ENCODE measurements at regions not wholly inside any gene's neighbourhood (a gene's known extent, or its start where the extent isn't known, plus 50 kb on each side); places are given as distances from the start of the nearest gene placed in this dataset.
"Not testable (repeated sequence)": the region's sequence is repeated elsewhere in the genome, so short reads cannot be mapped to it uniquely, and the experiment has no call there.

- no peak for DNase-seq (ENCODE audit: low read depth in 2 of 2)
These were observed 683.9 kb upstream of the KLHL1 start for GRCh38 chr13:70792121-70792520.

- no peak for DNase-seq (ENCODE audit: low read depth in 2 of 2)
These were observed 681.5 kb upstream of the KLHL1 start for GRCh38 chr13:70789751-70790150.

- DNase-seq (ENCODE audit: low read depth in 2 of 2) = no peak
These were observed 679.8 kb upstream of the KLHL1 start for GRCh38 chr13:70788074-70788473.

- no peak for DNase-seq (ENCODE audit: low read depth in 2 of 2)
These were observed 676.1 kb upstream of the KLHL1 start for GRCh38 chr13:70784207-70784989.

GRCh38 chr13:70769817-70770216 is 661.6 kb upstream of the KLHL1 start:
- DNase-seq (ENCODE audit: low read depth in 2 of 2) = no peak

- DNase-seq (ENCODE audit: low read depth in 2 of 2) = no peak
These were observed 650.7 kb upstream of the KLHL1 start for GRCh38 chr13:70758932-70759331.

- DNase-seq (ENCODE audit: low read depth in 2 of 2) = no peak
These were observed 647.8 kb upstream of the KLHL1 start for GRCh38 chr13:70756088-70756487.

- DNase-seq (ENCODE audit: low read depth in 2 of 2) = no peak
These were observed 647.2 kb upstream of the KLHL1 start for GRCh38 chr13:70755456-70755855.

- no peak for DNase-seq (ENCODE audit: low read depth in 2 of 2)
These were observed 639.0 kb upstream of the KLHL1 start for GRCh38 chr13:70747262-70747661.

- not testable (repeated sequence) for DNase-seq (ENCODE audit: low read depth in 2 of 2)
These were observed 638.2 kb upstream of the KLHL1 start for GRCh38 chr13:70746469-70746868.

- DNase-seq (ENCODE audit: low read depth in 2 of 2) = no peak
These were observed 628.5 kb upstream of the KLHL1 start for GRCh38 chr13:70736622-70737317.

GRCh38 chr13:70732611-70733010 is 624.4 kb upstream of the KLHL1 start:
- no peak for DNase-seq (ENCODE audit: low read depth in 2 of 2)

GRCh38 chr13:70729369-70729768 is 621.1 kb upstream of the KLHL1 start:
- DNase-seq (ENCODE audit: low read depth in 2 of 2) = no peak

GRCh38 chr13:70723732-70724131 is 615.5 kb upstream of the KLHL1 start:
- DNase-seq (ENCODE audit: low read depth in 2 of 2) = no peak

- no peak for DNase-seq (ENCODE audit: low read depth in 2 of 2)
These were observed 612.1 kb upstream of the KLHL1 start for GRCh38 chr13:70720386-70720785.

- DNase-seq (ENCODE audit: low read depth in 2 of 2) = no peak
These were observed 606.7 kb upstream of the KLHL1 start for GRCh38 chr13:70714993-70715392.

GRCh38 chr13:70708775-70709174 is 600.5 kb upstream of the KLHL1 start:
- no peak for DNase-seq (ENCODE audit: low read depth in 2 of 2)

- no peak for DNase-seq (ENCODE audit: low read depth in 2 of 2)
These were observed 595.5 kb upstream of the KLHL1 start for GRCh38 chr13:70703755-70704154.

- no peak for DNase-seq (ENCODE audit: low read depth in 2 of 2)
These were observed 586.9 kb upstream of the KLHL1 start for GRCh38 chr13:70694996-70695715.

GRCh38 chr13:70668983-70669382 is 560.7 kb upstream of the KLHL1 start:
- DNase-seq (ENCODE audit: low read depth in 2 of 2) = no peak

GRCh38 chr13:70668293-70668692 is 560.0 kb upstream of the KLHL1 start:
- DNase-seq (ENCODE audit: low read depth in 2 of 2) = no peak

GRCh38 chr13:70666883-70667556 is 558.8 kb upstream of the KLHL1 start:
- DNase-seq (ENCODE audit: low read depth in 2 of 2) = no peak

Measured in activated CD8-positive, alpha-beta memory T cell treated with anti-CD3 and anti-CD28 coated beads for 4 hours (primary cell).